Peyer's patch (tissue), 4 donors: ENCODE measurements at regions not wholly inside any gene's neighbourhood (a gene's known extent, or its start where the extent isn't known, plus 50 kb on each side); places are given as distances from the start of the nearest gene placed in this dataset.

Experiments used
- POLR2A ChIP-seq, 2 donors: fragments of 450-650 bp; IDR thresholded peaks; one replicate each; pipeline ENCODE4 v1.5.1; 2017; ENCODE audit warnings: antibody characterized with exemption in 2 of 2, mild to moderate bottlenecking in 2 of 2, moderate library complexity in 2 of 2
- TF ChIP-seq, protein P1 (sequence below), 6 experiments: fragments of 450-650 bp in 4 of 6; fragments of 200-600 bp in 2 of 6; sonication (generic) in 1 of 6; IDR thresholded peaks; one replicate each; pipeline ENCODE4 v1.5.1; 2017 to 2019; ENCODE audit warnings: antibody characterized with exemption in 6 of 6, mild to moderate bottlenecking in 3 of 6, moderate library complexity in 1 of 6

DNA sequence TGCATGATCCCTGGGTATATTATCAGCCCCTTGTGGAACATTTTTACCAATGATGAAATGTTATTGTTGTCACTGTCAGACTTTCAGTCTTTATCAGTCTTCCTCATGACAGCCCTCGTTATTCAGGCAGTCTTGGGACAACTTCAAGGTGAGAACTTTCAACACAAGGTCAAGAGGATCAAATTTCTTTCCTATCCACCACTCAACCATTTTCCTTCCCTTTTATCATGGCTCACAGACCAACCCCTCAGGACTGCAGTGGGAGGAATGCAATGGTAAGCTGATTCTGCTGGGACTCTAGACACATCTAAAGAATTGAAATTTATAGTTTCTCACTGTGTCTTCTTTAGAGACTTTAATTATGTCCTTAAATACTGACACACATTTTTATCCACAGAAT lies 107.0 kb upstream of the LSAMP start:
- TF ChIP-seq, protein P1, sequence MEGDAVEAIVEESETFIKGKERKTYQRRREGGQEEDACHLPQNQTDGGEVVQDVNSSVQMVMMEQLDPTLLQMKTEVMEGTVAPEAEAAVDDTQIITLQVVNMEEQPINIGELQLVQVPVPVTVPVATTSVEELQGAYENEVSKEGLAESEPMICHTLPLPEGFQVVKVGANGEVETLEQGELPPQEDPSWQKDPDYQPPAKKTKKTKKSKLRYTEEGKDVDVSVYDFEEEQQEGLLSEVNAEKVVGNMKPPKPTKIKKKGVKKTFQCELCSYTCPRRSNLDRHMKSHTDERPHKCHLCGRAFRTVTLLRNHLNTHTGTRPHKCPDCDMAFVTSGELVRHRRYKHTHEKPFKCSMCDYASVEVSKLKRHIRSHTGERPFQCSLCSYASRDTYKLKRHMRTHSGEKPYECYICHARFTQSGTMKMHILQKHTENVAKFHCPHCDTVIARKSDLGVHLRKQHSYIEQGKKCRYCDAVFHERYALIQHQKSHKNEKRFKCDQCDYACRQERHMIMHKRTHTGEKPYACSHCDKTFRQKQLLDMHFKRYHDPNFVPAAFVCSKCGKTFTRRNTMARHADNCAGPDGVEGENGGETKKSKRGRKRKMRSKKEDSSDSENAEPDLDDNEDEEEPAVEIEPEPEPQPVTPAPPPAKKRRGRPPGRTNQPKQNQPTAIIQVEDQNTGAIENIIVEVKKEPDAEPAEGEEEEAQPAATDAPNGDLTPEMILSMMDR (IDR thresholded peaks at IDR 0.05) = no peak
- TF ChIP-seq POLR2A (IDR thresholded peaks at IDR 0.05) = no peak
